ENCODE measurements at regions not wholly inside any gene's neighbourhood (a gene's known extent, or its start where the extent isn't known, plus 50 kb on each side); places are given as distances from the start of the nearest gene placed in this dataset.
"Not testable (repeated sequence)": the region's sequence is repeated elsewhere in the genome, so short reads cannot be mapped to it uniquely, and the experiment has no call there.

GRCh38 chr2:111522231-111522768 is 361.7 kb downstream of the ANAPC1 start:
- BruUV-seq (replicated peaks), result no TSS peak
- Histone ChIP-seq H3K79me2 (ENCODE audit: control insufficient read depth, insufficient read depth, low read length) (no peaks in the 10 kb centered on the region), H3K9ac (replicated peaks; ENCODE audit: extremely low read depth, insufficient read depth, low read length) (no peak overlapping the region), H3K27ac (ENCODE audit: insufficient read depth, low read depth, low read length) (no peak overlapping the region), H3K9me1 (replicated peaks; ENCODE audit: control insufficient read depth, extremely low read depth, insufficient read depth, low read length) (no peaks in the 10 kb centered on the region), H2AFZ (ENCODE audit: low read depth, low read length) (no peak overlapping the region), H3K27me3 (ENCODE audit: control insufficient read depth in 2 of 2, insufficient read depth in 2 of 2, low read length in 2 of 2) (peaks cover 0 to 2% of the 10 kb centered on the region in 2 experiments), H3K9me3 (replicated peaks; ENCODE audit: control insufficient read depth, insufficient read depth, low read length) (no peaks in the 10 kb centered on the region), H3K4me3 (replicated peaks in 1 of 3; ENCODE audit: insufficient read depth in 1 of 3, low read depth in 1 of 3, low read length in 3 of 3) (no peak overlapping the region), H3K36me3 (ENCODE audit: control insufficient read depth in 2 of 2, extremely low read depth in 1 of 2, insufficient read depth in 2 of 2, low read length in 2 of 2) (no peaks in the 10 kb centered on the region), H4K20me1 (replicated peaks; ENCODE audit: control insufficient read depth, extremely low read depth, insufficient read depth, low read length) (no peaks in the 10 kb centered on the region), H3K4me2 (ENCODE audit: insufficient read depth, low read length) (no peak overlapping the region), H3K4me1 (ENCODE audit: control insufficient read depth, extremely low read depth, insufficient read depth, low read length) (no peaks in the 10 kb centered on the region)
- TF ChIP-seq EZH2 (IDR thresholded peaks at IDR 0.05; ENCODE audit: borderline replicate concordance, low read depth, low read length, severe bottlenecking), result no peak
- TF ChIP-seq JUN (IDR thresholded peaks at IDR 0.05; ENCODE audit: borderline replicate concordance, insufficient read depth, insufficient read length, low read depth), result no peak
- intact Hi-C loops (cut with micrococcal nuclease) (no loop called here), dilution Hi-C loops (cut with MboI; ENCODE audit: extremely low pct_ligation_motif_present, low sequenced_read_pairs) (no loop called here)
- ChIA-PET CTCF (no interaction called here), POLR2A (no interaction called here)
- FAIRE-seq, result no peak
- no peak for DNase-seq (ENCODE audit: low read depth, low spot score)

GRCh38 chr2:111523009-111523408 is 361.0 kb downstream of the ANAPC1 start:
- H3K9ac ChIP-seq (replicated peaks; ENCODE audit: extremely low read depth, insufficient read depth, low read length), result no peak overlapping the region
- no peaks in the 10 kb centered on the region for H3K79me2 ChIP-seq (ENCODE audit: control insufficient read depth, insufficient read depth, low read length)
- H3K36me3 ChIP-seq (ENCODE audit: control insufficient read depth in 2 of 2, extremely low read depth in 1 of 2, insufficient read depth in 2 of 2, low read length in 2 of 2), result no peaks in the 10 kb centered on the region
- TF ChIP-seq POLR2AphosphoS5 (IDR thresholded peaks at IDR 0.05; ENCODE audit: insufficient read depth, low read depth, low read length) (no peak), POLR2A (IDR thresholded peaks at IDR 0.05; ENCODE audit: low read depth, low read length) (no peak), FOS (IDR thresholded peaks at IDR 0.05; ENCODE audit: borderline replicate concordance, insufficient read depth, low read length) (no peak), GATA2 (IDR thresholded peaks at IDR 0.05; ENCODE audit: insufficient read depth, insufficient read length, low read depth, low read length) (no peak)
- H4K20me1 ChIP-seq (replicated peaks; ENCODE audit: control insufficient read depth, extremely low read depth, insufficient read depth, low read length), result no peaks in the 10 kb centered on the region
- dilution Hi-C loops (cut with MboI; ENCODE audit: extremely low pct_ligation_motif_present, low sequenced_read_pairs), result no loop called here
- no TSS peak for BruUV-seq (replicated peaks)
- no peaks in the 10 kb centered on the region for H3K4me1 ChIP-seq (ENCODE audit: control insufficient read depth, extremely low read depth, insufficient read depth, low read length)
- H3K9me1 ChIP-seq (replicated peaks; ENCODE audit: control insufficient read depth, extremely low read depth, insufficient read depth, low read length), result no peaks in the 10 kb centered on the region
- no peak overlapping the region for H2AFZ ChIP-seq (ENCODE audit: low read depth, low read length)
- intact Hi-C loops (cut with micrococcal nuclease), result no loop called here
- no peak overlapping the region for H3K27ac ChIP-seq (ENCODE audit: insufficient read depth, low read depth, low read length)
- H3K9me3 ChIP-seq (replicated peaks; ENCODE audit: control insufficient read depth, insufficient read depth, low read length), result no peaks in the 10 kb centered on the region
- POLR2A ChIA-PET, result no interaction called here
- H3K27me3 ChIP-seq (ENCODE audit: control insufficient read depth in 2 of 2, insufficient read depth in 2 of 2, low read length in 2 of 2), result peaks cover 0 to 2% of the 10 kb centered on the region in 2 experiments
- no peak for FAIRE-seq
- CTCF ChIA-PET, result no interaction called here
- no peak for DNase-seq (ENCODE audit: low read depth, low spot score)
- H3K4me2 ChIP-seq (ENCODE audit: insufficient read depth, low read length), result no peak overlapping the region
- H3K4me3 ChIP-seq (replicated peaks in 1 of 3; ENCODE audit: insufficient read depth in 1 of 3, low read depth in 1 of 3, low read length in 3 of 3), result no peak overlapping the region

DNA sequence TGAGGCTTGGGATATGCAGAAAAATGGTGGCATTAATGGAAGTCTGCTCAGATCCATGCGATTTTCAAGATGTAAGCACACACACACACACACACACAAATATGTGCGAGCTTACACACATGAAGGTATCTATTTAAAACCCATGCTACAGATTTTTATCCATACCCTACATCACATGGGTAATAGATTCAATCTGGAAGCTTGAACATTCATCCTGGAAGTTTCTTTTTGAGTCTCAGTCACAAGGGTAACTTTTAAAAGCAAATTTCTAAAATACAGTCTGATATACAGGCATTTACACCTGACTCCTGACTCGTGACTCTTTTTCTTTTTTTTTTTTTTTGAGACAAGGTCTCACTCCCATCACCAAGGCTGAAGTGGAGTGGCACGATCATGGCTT is 359.0 kb downstream of the ANAPC1 start:
- H3K27me3 ChIP-seq (ENCODE audit: control insufficient read depth in 2 of 2, insufficient read depth in 2 of 2, low read length in 2 of 2); DNase-seq (ENCODE audit: low read depth, low spot score); H3K9me1 ChIP-seq (replicated peaks; ENCODE audit: control insufficient read depth, extremely low read depth, insufficient read depth, low read length); H2AFZ ChIP-seq (ENCODE audit: low read depth, low read length); H3K9ac ChIP-seq (replicated peaks; ENCODE audit: extremely low read depth, insufficient read depth, low read length); FAIRE-seq; intact Hi-C loops (cut with micrococcal nuclease); BruUV-seq (replicated peaks); H3K4me3 ChIP-seq (replicated peaks in 1 of 3; ENCODE audit: insufficient read depth in 1 of 3, low read depth in 1 of 3, low read length in 3 of 3); H3K36me3 ChIP-seq (ENCODE audit: control insufficient read depth in 2 of 2, extremely low read depth in 1 of 2, insufficient read depth in 2 of 2, low read length in 2 of 2); H3K27ac ChIP-seq (ENCODE audit: insufficient read depth, low read depth, low read length); H3K4me1 ChIP-seq (ENCODE audit: control insufficient read depth, extremely low read depth, insufficient read depth, low read length); H3K4me2 ChIP-seq (ENCODE audit: insufficient read depth, low read length); POLR2A ChIA-PET; H3K79me2 ChIP-seq (ENCODE audit: control insufficient read depth, insufficient read depth, low read length); H4K20me1 ChIP-seq (replicated peaks; ENCODE audit: control insufficient read depth, extremely low read depth, insufficient read depth, low read length); CTCF ChIA-PET; H3K9me3 ChIP-seq (replicated peaks; ENCODE audit: control insufficient read depth, insufficient read depth, low read length); dilution Hi-C loops (cut with MboI; ENCODE audit: extremely low pct_ligation_motif_present, low sequenced_read_pairs): not testable (repeated sequence)
